Loucy (cell line): ENCODE measurements at regions not wholly inside any gene's neighbourhood (a gene's known extent, or its start where the extent isn't known, plus 50 kb on each side); places are given as distances from the start of the nearest gene placed in this dataset.

Experiments used
- H2AFZ ChIP-seq: fragments of 200-600 bp; sonication (generic); 2 replicates; pipeline ENCODE4 v1.6.0; 2016; ENCODE audit warnings: antibody characterized with exemption, mild to moderate bottlenecking, low read length, moderate library complexity
- H3F3A ChIP-seq: fragments of 200-600 bp; 2 replicates; pipeline ENCODE4 v1.6.0; 2016; ENCODE audit warnings: antibody characterized with exemption, low read depth, mild to moderate bottlenecking
- H3K27me3 ChIP-seq: fragments of 200-600 bp; sonication (generic); 2 replicates; pipeline ENCODE4 v1.6.1; 2014; ENCODE audit warnings: low read length, mild to moderate bottlenecking; ENCODE audit not compliant: insufficient read depth, poor library complexity, severe bottlenecking
- H3K36me3 ChIP-seq: fragments of 200-600 bp; sonication (generic); 2 replicates; pipeline ENCODE4 v1.6.1; 2016; ENCODE audit warnings: low read length; ENCODE audit not compliant: insufficient read depth
- H3K4me1 ChIP-seq: fragments of 200-600 bp; sonication (generic); 2 replicates; pipeline ENCODE4 v1.5.1; 2014; ENCODE audit warnings: low read length, mild to moderate bottlenecking; ENCODE audit not compliant: insufficient read depth, poor library complexity, severe bottlenecking
- H3K4me2 ChIP-seq: fragments of 200-600 bp; sonication (generic); 2 replicates; pipeline ENCODE4 v1.6.0; 2014; ENCODE audit warnings: antibody characterized with exemption, low read length, low read depth, mild to moderate bottlenecking; ENCODE audit not compliant: poor library complexity, severe bottlenecking
- H3K4me3 ChIP-seq: fragments of 200-600 bp; sonication (generic); 2 replicates; pipeline ENCODE4 v1.5.1; 2014; ENCODE audit warnings: low read length, mild to moderate bottlenecking, mixed read lengths; ENCODE audit not compliant: poor library complexity, severe bottlenecking
- H3K79me2 ChIP-seq: fragments of 200-600 bp; sonication (generic); 2 replicates; pipeline ENCODE4 v1.6.1; 2014; ENCODE audit warnings: low read length; ENCODE audit not compliant: insufficient read depth
- H3K9ac ChIP-seq: fragments of 200-600 bp; sonication (generic); 2 replicates; pipeline ENCODE4 v1.6.0; 2014; ENCODE audit warnings: mild to moderate bottlenecking, low read depth, low read length, moderate library complexity; ENCODE audit not compliant: poor library complexity, severe bottlenecking
- H3K9me2 ChIP-seq: fragments of 200-600 bp; sonication (generic); replicated peaks from 2 replicates; pipeline ENCODE4 v1.6.1; 2016; ENCODE audit warnings: low read depth, low read length, mixed read lengths
- H3K9me3 ChIP-seq: fragments of 200-600 bp; sonication (generic); 2 replicates; pipeline ENCODE4 v1.6.1; 2014; ENCODE audit warnings: mild to moderate bottlenecking, antibody characterized with exemption, low read length, low read depth; ENCODE audit not compliant: insufficient read depth
- H4K20me1 ChIP-seq: fragments of 200-600 bp; sonication (generic); 2 replicates; pipeline ENCODE4 v1.6.0; 2014; ENCODE audit warnings: antibody characterized with exemption, low read length, mild to moderate bottlenecking; ENCODE audit not compliant: insufficient read depth, poor library complexity, severe bottlenecking
- EZH2phosphoT487 ChIP-seq: fragments of 200-600 bp; IDR thresholded peaks from 2 replicates; pipeline ENCODE4 v1.6.1; 2018; ENCODE audit warnings: antibody characterized with exemption, mild to moderate bottlenecking, moderate library complexity, borderline replicate concordance
- TF ChIP-seq, protein P1 (sequence below): fragments of 200-600 bp; sonication (generic); conservative IDR thresholded peaks from 2 replicates; pipeline ENCODE4 v1.5.1; 2014; ENCODE audit warnings: mild to moderate bottlenecking, antibody characterized with exemption, low read length

DNA sequence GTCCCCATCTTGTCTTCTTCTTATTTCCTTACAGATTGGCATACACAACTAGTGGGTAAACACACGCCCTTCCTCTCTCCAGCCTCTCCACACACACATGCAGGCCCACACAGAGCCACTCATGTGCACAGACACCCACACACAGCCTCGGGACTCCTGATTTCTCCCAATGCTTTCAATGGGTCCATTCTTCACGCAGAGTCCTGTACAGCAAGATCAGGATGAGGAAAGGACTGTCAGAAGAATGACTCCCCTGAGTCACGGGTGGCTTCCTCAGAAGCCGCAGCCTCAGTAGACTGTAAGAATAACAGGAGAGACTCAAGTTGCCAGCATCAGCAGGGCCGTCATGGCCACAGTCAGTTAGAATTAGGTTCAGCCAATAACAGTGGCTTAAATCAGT is 109.1 kb upstream of the GLI2 start:
- Histone ChIP-seq H3K9me2 (no peaks in the 10 kb centered on the region), H3K4me2 (no peak overlapping the region), H3K4me1 (no peaks in the 10 kb centered on the region), H3K9ac (no peak overlapping the region), H3K79me2 (no peaks in the 10 kb centered on the region), H3F3A (no peaks in the 10 kb centered on the region), H2AFZ (no peak overlapping the region), H4K20me1 (no peaks in the 10 kb centered on the region), H3K36me3 (no peaks in the 10 kb centered on the region), H3K9me3 (no peaks in the 10 kb centered on the region), H3K27me3 (no peaks in the 10 kb centered on the region), H3K4me3 (no peak overlapping the region)
- no peak for TF ChIP-seq EZH2phosphoT487
- TF ChIP-seq, protein P1, sequence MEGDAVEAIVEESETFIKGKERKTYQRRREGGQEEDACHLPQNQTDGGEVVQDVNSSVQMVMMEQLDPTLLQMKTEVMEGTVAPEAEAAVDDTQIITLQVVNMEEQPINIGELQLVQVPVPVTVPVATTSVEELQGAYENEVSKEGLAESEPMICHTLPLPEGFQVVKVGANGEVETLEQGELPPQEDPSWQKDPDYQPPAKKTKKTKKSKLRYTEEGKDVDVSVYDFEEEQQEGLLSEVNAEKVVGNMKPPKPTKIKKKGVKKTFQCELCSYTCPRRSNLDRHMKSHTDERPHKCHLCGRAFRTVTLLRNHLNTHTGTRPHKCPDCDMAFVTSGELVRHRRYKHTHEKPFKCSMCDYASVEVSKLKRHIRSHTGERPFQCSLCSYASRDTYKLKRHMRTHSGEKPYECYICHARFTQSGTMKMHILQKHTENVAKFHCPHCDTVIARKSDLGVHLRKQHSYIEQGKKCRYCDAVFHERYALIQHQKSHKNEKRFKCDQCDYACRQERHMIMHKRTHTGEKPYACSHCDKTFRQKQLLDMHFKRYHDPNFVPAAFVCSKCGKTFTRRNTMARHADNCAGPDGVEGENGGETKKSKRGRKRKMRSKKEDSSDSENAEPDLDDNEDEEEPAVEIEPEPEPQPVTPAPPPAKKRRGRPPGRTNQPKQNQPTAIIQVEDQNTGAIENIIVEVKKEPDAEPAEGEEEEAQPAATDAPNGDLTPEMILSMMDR: no peak

DNA sequence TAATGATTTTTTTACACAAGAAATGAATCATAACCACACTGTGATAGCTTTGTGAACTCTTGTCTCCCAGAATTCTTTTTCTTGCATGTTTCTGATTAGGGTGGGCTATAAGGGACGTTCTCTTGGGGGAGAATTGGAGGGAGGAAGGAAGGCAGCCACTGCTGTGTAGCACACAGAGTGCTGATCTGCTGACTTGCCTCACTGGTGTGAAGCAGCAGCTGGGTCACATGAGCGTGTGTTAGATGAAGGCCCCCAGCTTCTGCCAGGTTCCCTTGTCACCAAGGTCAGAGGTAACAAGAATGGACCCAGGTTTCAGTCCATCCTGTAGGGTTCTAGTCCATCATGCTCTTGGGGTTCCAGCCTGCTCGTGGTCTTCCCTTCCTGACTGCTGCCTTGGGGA is 107.4 kb upstream of the GLI2 start:
- no peaks in the 10 kb centered on the region for H3K9me3 ChIP-seq

DNA sequence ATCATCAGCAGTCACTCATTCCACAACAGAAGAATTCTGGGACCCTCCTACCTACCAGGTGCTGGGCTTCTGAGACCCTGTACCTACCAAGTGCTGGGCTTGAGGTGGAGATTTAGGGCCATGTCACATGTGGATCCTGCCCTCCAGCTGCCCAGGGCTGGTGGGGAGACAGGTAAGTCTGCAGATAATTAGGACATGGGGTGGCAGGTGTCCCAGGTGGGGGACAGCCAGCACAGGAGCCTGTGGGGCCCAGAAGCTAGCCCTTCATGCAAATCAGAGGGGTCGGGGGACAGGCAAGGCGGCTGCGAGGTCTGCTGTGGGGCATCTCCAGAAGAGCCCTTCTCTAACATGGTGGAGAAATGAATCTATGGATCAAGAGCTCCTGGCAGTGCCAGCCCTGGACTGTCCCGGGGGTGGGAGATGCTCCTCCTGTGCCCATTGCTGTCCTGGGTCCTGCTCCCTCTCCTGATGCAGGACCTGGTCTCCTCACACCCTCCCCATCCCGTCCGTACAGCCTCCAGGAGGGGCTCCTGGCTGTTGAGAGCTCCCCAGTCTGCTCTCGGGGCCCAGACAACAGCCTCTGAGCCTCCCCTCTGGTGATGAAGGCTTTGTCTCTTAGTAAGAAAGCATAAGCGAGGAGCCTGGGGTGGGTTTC is 106.3 kb upstream of the GLI2 start:
- no peaks in the 10 kb centered on the region for H3K36me3 ChIP-seq
- no peaks in the 10 kb centered on the region for H3K79me2 ChIP-seq
- no peaks in the 10 kb centered on the region for H3K9me2 ChIP-seq
- H2AFZ ChIP-seq: no peak overlapping the region
- H3K4me2 ChIP-seq: no peak overlapping the region
- no peaks in the 10 kb centered on the region for H3K27me3 ChIP-seq
- no peak for TF ChIP-seq EZH2phosphoT487
- TF ChIP-seq, protein P1: no peak
- no peak overlapping the region for H3K4me3 ChIP-seq
- no peaks in the 10 kb centered on the region for H3K9me3 ChIP-seq
- H3K9ac ChIP-seq: no peak overlapping the region
- no peaks in the 10 kb centered on the region for H3F3A ChIP-seq
- H4K20me1 ChIP-seq: no peaks in the 10 kb centered on the region
- no peaks in the 10 kb centered on the region for H3K4me1 ChIP-seq

More for the DNA sequence above, 107.4 kb upstream of the GLI2 start:
- Histone ChIP-seq H3K4me2 (no peak overlapping the region), H2AFZ (no peak overlapping the region), H3K9ac (no peak overlapping the region), H3F3A (no peaks in the 10 kb centered on the region), H3K27me3 (no peaks in the 10 kb centered on the region), H3K36me3 (no peaks in the 10 kb centered on the region), H3K4me3 (no peak overlapping the region), H3K4me1 (no peaks in the 10 kb centered on the region), H3K9me2 (no peaks in the 10 kb centered on the region), H3K79me2 (no peaks in the 10 kb centered on the region), H4K20me1 (no peaks in the 10 kb centered on the region)
- TF ChIP-seq, protein P1: no peak
- TF ChIP-seq EZH2phosphoT487: no peak
